ENCODE measurements at regions not wholly inside any gene's neighbourhood (a gene's known extent, or its start where the extent isn't known, plus 50 kb on each side); places are given as distances from the start of the nearest gene placed in this dataset.

GRCh38 chr13:50075619-50076097, 60.4 kb downstream of the KCNRG start:
- H3K79me2 ChIP-seq (ENCODE audit: control insufficient read depth, insufficient read depth, low read length), result peaks cover 98% of the 10 kb centered on the region
- peak overlapping the region; percentile 35 to 74 for H3K27ac ChIP-seq (ENCODE audit: low read length in 2 of 2)
- no CpG with 5 or more reads among the region's 3 CpGs for WGBS (ENCODE audit: insufficient coverage)
- peak overlapping the region; percentile 42 for H3K9ac ChIP-seq (ENCODE audit: low read length)
- peak overlapping the region; percentile 66 for H3K4me2 ChIP-seq (replicated peaks; ENCODE audit: low read depth, low read length, poor library complexity, severe bottlenecking)
- Mint-ChIP-seq H3K4me1 (peaks cover 54% of the 10 kb centered on the region), H3K4me3 (peak overlapping the region; percentile 78), H3K27ac (peak overlapping the region; percentile 76), H3K27me3 (no peaks in the 10 kb centered on the region), H3K9me3 (ENCODE audit: insufficient read depth) (no peaks in the 10 kb centered on the region)
- peaks cover 3% of the 10 kb centered on the region for H4K20me1 ChIP-seq (ENCODE audit: control insufficient read depth, insufficient read depth, low read length, poor library complexity, severe bottlenecking)
- peak overlapping the region; percentile 12 for H2AFZ ChIP-seq (ENCODE audit: insufficient read depth, low read depth, low read length, poor library complexity, severe bottlenecking)
- H3K4me3 ChIP-seq (ENCODE audit: control extremely low read depth in 1 of 5, extremely low read depth in 1 of 5, insufficient read depth in 1 of 5, low read depth in 2 of 5, low read length in 4 of 5), result peak overlapping the region in 3 of 5 experiments; percentile 5 to 60 (median 8)
- CTCF ChIA-PET, result interaction anchor here (0.7 to 3.6 kb wide), 6 partner anchors 9 to 836 kb away, joined by 3 to 10 read pairs (median 4); no protein-coding TSS in a partner anchor
- ATAC-seq (ENCODE audit: low read depth) (peak; percentile 38), DNase-seq (peak; percentile 59)
- H3K4me1 ChIP-seq (ENCODE audit: control insufficient read depth in 2 of 2, insufficient read depth in 2 of 2, low read length in 2 of 2), result peaks cover 10 to 57% of the 10 kb centered on the region in 2 donors
- H3K36me3 ChIP-seq (replicated peaks in 1 of 2; ENCODE audit: control extremely low read depth in 1 of 2, control insufficient read depth in 1 of 2, extremely low read depth in 1 of 2, insufficient read depth in 2 of 2, low read length in 1 of 2), result peaks cover 0 to 13% of the 10 kb centered on the region in 2 experiments
- H3K9me3 ChIP-seq (ENCODE audit: control extremely low read depth in 1 of 3, control insufficient read depth in 2 of 3, insufficient read depth in 1 of 3, low read length in 2 of 3), result no peaks in the 10 kb centered on the region
- H3K27me3 ChIP-seq (replicated peaks in 1 of 4; ENCODE audit: control extremely low read depth in 1 of 4, control insufficient read depth in 3 of 4, insufficient read depth in 4 of 4, low read length in 3 of 4), result no peaks in the 10 kb centered on the region
- POLR2A ChIA-PET, result interaction anchor here (0.7 to 1.3 kb wide), 6 partner anchors 42 to 836 kb away, joined by 4 to 9 read pairs (median 5); partner anchors contain the start of gene TRIM13
- intact Hi-C loops (cut with micrococcal nuclease), result no loop called here
- TF ChIP-seq EZH2 (IDR thresholded peaks at IDR 0.05; ENCODE audit: borderline replicate concordance, insufficient read depth, low read depth, low read length, poor library complexity, severe bottlenecking) (no peak), CTCF (IDR thresholded peaks at IDR 0.05) (no peak)

DNA sequence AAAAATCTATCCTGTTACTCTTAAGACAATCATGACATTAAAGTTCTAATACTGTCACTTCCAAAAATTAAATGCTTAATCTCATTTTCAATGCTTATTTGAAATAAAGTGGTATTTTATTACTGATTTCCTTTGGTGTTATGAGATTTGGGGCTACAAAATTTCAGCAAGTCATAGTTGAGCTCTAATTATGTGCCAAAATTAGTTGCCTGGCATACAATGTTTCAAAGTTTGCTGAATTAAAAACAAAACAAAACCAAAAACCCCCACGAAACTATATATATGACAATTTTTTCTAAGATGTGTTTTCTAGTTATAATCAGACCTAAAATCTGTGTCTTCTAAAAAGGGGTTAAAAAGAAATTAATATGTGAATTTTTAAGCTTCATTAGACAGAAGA, 62.2 kb downstream of the KCNRG start:
- Mint-ChIP-seq H3K9me3 (ENCODE audit: insufficient read depth) (no peaks in the 10 kb centered on the region), H3K27me3 (no peaks in the 10 kb centered on the region), H3K4me3 (peak overlapping the region; percentile 44), H3K4me1 (peaks cover 45% of the 10 kb centered on the region), H3K27ac (no peak overlapping the region)
- Histone ChIP-seq H4K20me1 (ENCODE audit: control insufficient read depth, insufficient read depth, low read length, poor library complexity, severe bottlenecking) (peaks cover 10% of the 10 kb centered on the region), H3K27ac (ENCODE audit: low read length in 2 of 2) (peak overlapping the region in 1 of 2 donors; percentile 59), H2AFZ (ENCODE audit: insufficient read depth, low read depth, low read length, poor library complexity, severe bottlenecking) (no peak overlapping the region), H3K4me2 (replicated peaks; ENCODE audit: low read depth, low read length, poor library complexity, severe bottlenecking) (peak overlapping the region; percentile 52), H3K9me3 (ENCODE audit: control extremely low read depth in 1 of 3, control insufficient read depth in 2 of 3, insufficient read depth in 1 of 3, low read length in 2 of 3) (no peaks in the 10 kb centered on the region), H3K36me3 (replicated peaks in 1 of 2; ENCODE audit: control extremely low read depth in 1 of 2, control insufficient read depth in 1 of 2, extremely low read depth in 1 of 2, insufficient read depth in 2 of 2, low read length in 1 of 2) (no peaks in the 10 kb centered on the region), H3K9ac (ENCODE audit: low read length) (peak overlapping the region; percentile 7), H3K27me3 (replicated peaks in 1 of 4; ENCODE audit: control extremely low read depth in 1 of 4, control insufficient read depth in 3 of 4, insufficient read depth in 4 of 4, low read length in 3 of 4) (no peaks in the 10 kb centered on the region), H3K79me2 (ENCODE audit: control insufficient read depth, insufficient read depth, low read length) (peaks cover 91% of the 10 kb centered on the region), H3K4me3 (ENCODE audit: control extremely low read depth in 1 of 5, extremely low read depth in 1 of 5, insufficient read depth in 1 of 5, low read depth in 2 of 5, low read length in 4 of 5) (peak overlapping the region in 1 of 5 experiments; percentile 14), H3K4me1 (ENCODE audit: control insufficient read depth in 2 of 2, insufficient read depth in 2 of 2, low read length in 2 of 2) (peaks cover 10 to 49% of the 10 kb centered on the region in 2 donors)
- ATAC-seq (ENCODE audit: low read depth) (no peak), DNase-seq (no peak)
- POLR2A ChIA-PET, result interaction anchor here (0.9 kb wide), 2 partner anchors 13 to 80 kb away, joined by 3 to 4 read pairs; partner anchors contain the start of gene TRIM13
- TF ChIP-seq CTCF (IDR thresholded peaks at IDR 0.05) (no peak), EZH2 (IDR thresholded peaks at IDR 0.05; ENCODE audit: borderline replicate concordance, insufficient read depth, low read depth, low read length, poor library complexity, severe bottlenecking) (no peak)
- CTCF ChIA-PET, result interaction anchor here (0.9 to 10.4 kb wide), 4 partner anchors 8 to 102 kb away, joined by 3 to 89 read pairs (median 8); partner anchors contain the start of gene TRIM13
- intact Hi-C loops (cut with micrococcal nuclease), result no loop called here
- WGBS (ENCODE audit: insufficient coverage), result no CpG with 5 or more reads among the region's 1 CpG
